DND-41 (cell line): ENCODE measurements at regions not wholly inside any gene's neighbourhood (a gene's known extent, or its start where the extent isn't known, plus 50 kb on each side); places are given as distances from the start of the nearest gene placed in this dataset.

Source experiments
- EZH2 ChIP-seq: IDR thresholded peaks from 3 replicates; pipeline ENCODE4 v1.6.1; 2012; ENCODE audit warnings: borderline replicate concordance, low read depth, mild to moderate bottlenecking, moderate library complexity, low read length, inconsistent platforms; ENCODE audit not compliant: severe bottlenecking
- TF ChIP-seq, protein P1 (sequence below): IDR thresholded peaks from 2 replicates; pipeline ENCODE4 v1.5.1; 2012; ENCODE audit warnings: borderline replicate concordance, low read length, moderate library complexity, mild to moderate bottlenecking; ENCODE audit not compliant: poor library complexity, severe bottlenecking; ENCODE audit errors: extremely low read depth

DNA sequence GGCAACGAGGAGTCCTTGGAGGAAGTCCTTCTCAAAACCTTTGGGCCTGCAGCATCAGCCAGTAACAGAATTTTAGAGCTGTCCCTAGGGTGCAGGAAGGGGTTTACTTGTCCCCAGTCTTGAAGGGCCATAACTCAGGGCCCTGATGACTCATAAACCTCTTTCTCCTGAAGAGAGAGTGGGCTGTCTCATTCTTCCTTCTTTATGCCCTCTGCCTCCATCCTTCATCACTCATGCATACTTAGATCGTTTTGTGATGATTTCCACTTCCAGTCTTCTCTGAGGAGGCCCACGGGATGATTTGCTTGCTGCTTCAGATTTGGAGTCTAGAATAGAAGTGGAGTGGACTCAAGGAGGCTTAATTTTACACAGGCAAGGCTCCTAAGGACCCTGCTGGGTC is 60.2 kb downstream of the NDUFS5 start:
- TF ChIP-seq, protein P1, sequence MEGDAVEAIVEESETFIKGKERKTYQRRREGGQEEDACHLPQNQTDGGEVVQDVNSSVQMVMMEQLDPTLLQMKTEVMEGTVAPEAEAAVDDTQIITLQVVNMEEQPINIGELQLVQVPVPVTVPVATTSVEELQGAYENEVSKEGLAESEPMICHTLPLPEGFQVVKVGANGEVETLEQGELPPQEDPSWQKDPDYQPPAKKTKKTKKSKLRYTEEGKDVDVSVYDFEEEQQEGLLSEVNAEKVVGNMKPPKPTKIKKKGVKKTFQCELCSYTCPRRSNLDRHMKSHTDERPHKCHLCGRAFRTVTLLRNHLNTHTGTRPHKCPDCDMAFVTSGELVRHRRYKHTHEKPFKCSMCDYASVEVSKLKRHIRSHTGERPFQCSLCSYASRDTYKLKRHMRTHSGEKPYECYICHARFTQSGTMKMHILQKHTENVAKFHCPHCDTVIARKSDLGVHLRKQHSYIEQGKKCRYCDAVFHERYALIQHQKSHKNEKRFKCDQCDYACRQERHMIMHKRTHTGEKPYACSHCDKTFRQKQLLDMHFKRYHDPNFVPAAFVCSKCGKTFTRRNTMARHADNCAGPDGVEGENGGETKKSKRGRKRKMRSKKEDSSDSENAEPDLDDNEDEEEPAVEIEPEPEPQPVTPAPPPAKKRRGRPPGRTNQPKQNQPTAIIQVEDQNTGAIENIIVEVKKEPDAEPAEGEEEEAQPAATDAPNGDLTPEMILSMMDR: no peak
- TF ChIP-seq EZH2: no peak
